Embryonic facial prominence (tissue), 1 donor: ENCODE measurements at regions not wholly inside any gene's neighbourhood (a gene's known extent, or its start where the extent isn't known, plus 50 kb on each side); places are given as distances from the start of the nearest gene placed in this dataset.

Experiments used
- DNase-seq: peaks from one replicate; pipeline ENCODE4 v3.0.0-alpha.2; 2016; ENCODE audit errors: extremely low spot score

GRCh38 chr16:74232806-74233465, 63.7 kb upstream of the PSMD7 start:
- DNase-seq = no peak

GRCh38 chr16:74230126-74230525, 66.5 kb upstream of the PSMD7 start:
- no peak for DNase-seq

- peak; percentile 67 for DNase-seq
Measured at GRCh38 chr16:74226338-74226954, 70.2 kb upstream of the PSMD7 start.

- DNase-seq = no peak
Measured at GRCh38 chr16:74224828-74225612, 71.6 kb upstream of the PSMD7 start.

GRCh38 chr16:74221828-74222227, 74.8 kb upstream of the PSMD7 start:
- DNase-seq = no peak

- no peak for DNase-seq
Measured at GRCh38 chr16:74219706-74220105, 76.9 kb upstream of the PSMD7 start.

GRCh38 chr16:74218871-74219270, 77.7 kb upstream of the PSMD7 start:
- no peak for DNase-seq

GRCh38 chr16:74216319-74216718, 80.3 kb upstream of the PSMD7 start:
- DNase-seq = no peak

- DNase-seq = no peak
Measured at GRCh38 chr16:74215249-74215648, 81.4 kb upstream of the PSMD7 start.

- no peak for DNase-seq
Measured at GRCh38 chr16:74213372-74213771, 83.2 kb upstream of the PSMD7 start.

GRCh38 chr16:74210245-74210644, 86.4 kb upstream of the PSMD7 start:
- DNase-seq = no peak

- no peak for DNase-seq
Measured at GRCh38 chr16:74202009-74202408, 94.6 kb upstream of the PSMD7 start.

- DNase-seq = no peak
Measured at GRCh38 chr16:74201576-74201975, 95.0 kb upstream of the PSMD7 start.

GRCh38 chr16:74200921-74201320, 95.7 kb upstream of the PSMD7 start:
- DNase-seq = no peak

GRCh38 chr16:74199842-74200124, 96.8 kb upstream of the PSMD7 start:
- DNase-seq = no peak

- no peak for DNase-seq
Measured at GRCh38 chr16:74199066-74199841, 97.4 kb upstream of the PSMD7 start.

- DNase-seq = no peak
Measured at GRCh38 chr16:74192281-74192797, 104.3 kb upstream of the PSMD7 start.

GRCh38 chr16:74190292-74190691, 106.3 kb upstream of the PSMD7 start:
- no peak for DNase-seq

GRCh38 chr16:74188856-74189255, 107.8 kb upstream of the PSMD7 start:
- no peak for DNase-seq

- DNase-seq = peak; percentile 81
Measured at GRCh38 chr16:74186561-74186971, 110.0 kb upstream of the PSMD7 start.

- no peak for DNase-seq
Measured at GRCh38 chr16:74184839-74185238, 111.8 kb upstream of the PSMD7 start.
